SK-N-SH (cell line): ENCODE measurements at regions not wholly inside any gene's neighbourhood (a gene's known extent, or its start where the extent isn't known, plus 50 kb on each side); places are given as distances from the start of the nearest gene placed in this dataset.

Experiments used
- CTCF ChIA-PET: fragments of 300-600, 350-600 bp; formaldehyde crosslinking; extraction: SDS; loops from one replicate; lab custom pipeline; 2021; lab: Yijun Ruan, JAX
- POLR2A ChIA-PET: fragments of 350-600 bp; sonication (Branson Sonifier 250); formaldehyde crosslinking; extraction: SDS; loops from one replicate; lab custom pipeline; 2020; ENCODE audit warnings: antibody characterized with exemption, inconsistent platforms; lab: Yijun Ruan, JAX
- DNase-seq: peaks from one replicate; pipeline ENCODE4 v3.0.0; 2012
- H2AFZ ChIP-seq: fragments of 200-600 bp; sonication (generic); 2 replicates; pipeline ENCODE4 v1.8.1; 2016; ENCODE audit warnings: antibody characterized with exemption, mild to moderate bottlenecking, low read depth
- H3F3A ChIP-seq: fragments of 200-600 bp; sonication (generic); replicated peaks from 2 replicates; pipeline ENCODE3; 2016; ENCODE audit warnings: antibody characterized with exemption, mild to moderate bottlenecking; ENCODE audit not compliant: insufficient read depth
- H3K27ac ChIP-seq, 2 experiments: fragments of 200-500 bp in 1 of 2; fragments of 200-600 bp in 1 of 2; sonication (Bioruptor generic) in 1 of 2; sonication (generic), shearing (Covaris generic) in 1 of 2; 2 replicates each; pipeline versions ENCODE4 v1.5.1 to v1.6.1; 2014 to 2016; ENCODE audit warnings: low read depth in 2 of 2, inconsistent platforms in 1 of 2, low read length in 1 of 2, mild to moderate bottlenecking in 1 of 2, mixed read lengths in 1 of 2
- H3K27me3 ChIP-seq: fragments of 200-600 bp; sonication (generic), shearing (Covaris generic); 2 replicates; pipeline ENCODE4 v1.6.1; 2016; ENCODE audit warnings: mixed run types; ENCODE audit not compliant: insufficient read depth
- H3K36me3 ChIP-seq, 2 experiments: fragments of 200-500 bp in 1 of 2; fragments of 200-600 bp in 1 of 2; sonication (Bioruptor generic) in 1 of 2; sonication (generic) in 1 of 2; replicated peaks in 1 of 2; 2 replicates each; pipeline versions ENCODE3 to v1.5.1; 2014 to 2016; ENCODE audit warnings: low read length in 1 of 2, mild to moderate bottlenecking in 1 of 2; ENCODE audit not compliant: insufficient read depth in 2 of 2, control insufficient read depth in 1 of 2
- H3K4me1 ChIP-seq, 2 experiments: fragments of 200-500 bp in 1 of 2; fragments of 200-600 bp in 1 of 2; sonication (Bioruptor generic) in 1 of 2; sonication (generic), shearing (Covaris generic) in 1 of 2; 2 replicates each; pipeline versions ENCODE4 v1.5.1 to v1.6.1; 2014 to 2016; ENCODE audit warnings: low read depth in 1 of 2, low read length in 1 of 2, mixed run types in 1 of 2; ENCODE audit not compliant: insufficient read depth in 2 of 2, control insufficient read depth in 1 of 2
- H3K4me2 ChIP-seq: fragments of 200-600 bp; sonication (generic), shearing (Covaris generic); 2 replicates; pipeline ENCODE4 v1.6.1; 2017; ENCODE audit warnings: mixed run types
- H3K4me3 ChIP-seq, 2 experiments: fragments of 200-500 bp in 1 of 2; fragments of 200-600 bp in 1 of 2; sonication (Bioruptor generic) in 1 of 2; sonication (generic), shearing (Covaris generic) in 1 of 2; 2 replicates each; pipeline versions ENCODE4 v1.5.1 to v1.8.1; 2014 to 2016; ENCODE audit warnings: low read depth in 2 of 2, inconsistent platforms in 1 of 2, low read length in 1 of 2, mild to moderate bottlenecking in 1 of 2, mixed read lengths in 1 of 2, moderate library complexity in 1 of 2
- H3K79me2 ChIP-seq: fragments of 200-600 bp; sonication (generic); 2 replicates; pipeline ENCODE4 v1.8.1; 2017; ENCODE audit warnings: mild to moderate bottlenecking; ENCODE audit not compliant: insufficient read depth
- H3K9ac ChIP-seq: fragments of 200-600 bp; sonication (generic); 2 replicates; pipeline ENCODE4 v1.6.1; 2017; ENCODE audit warnings: mixed run types
- H3K9me2 ChIP-seq: fragments of 200-600 bp; sonication (generic); 2 replicates; pipeline ENCODE4 v1.6.1; 2017; ENCODE audit warnings: mixed run types
- H3K9me3 ChIP-seq: fragments of 200-600 bp; sonication (generic); 2 replicates; pipeline ENCODE4 v1.6.1; 2017; ENCODE audit warnings: mixed run types, mild to moderate bottlenecking, moderate library complexity
- H4K20me1 ChIP-seq: fragments of 200-600 bp; sonication (generic); 2 replicates; pipeline ENCODE4 v1.6.1; 2017; ENCODE audit warnings: mild to moderate bottlenecking, mixed run types; ENCODE audit not compliant: insufficient read depth
- CHD2 ChIP-seq: fragments of 150-350 bp; IDR thresholded peaks from 2 replicates; pipeline ENCODE4 v1.6.1; 2018; ENCODE audit warnings: low read length; ENCODE audit not compliant: partially characterized antibody
- ELF1 ChIP-seq: IDR thresholded peaks from 2 replicates; pipeline ENCODE4 v1.4.0; 2012
- FOSL2 ChIP-seq: IDR thresholded peaks from 2 replicates; pipeline ENCODE4 v1.4.0; 2012; ENCODE audit warnings: low read depth, mild to moderate bottlenecking, moderate library complexity, borderline replicate concordance
- FOXJ3 ChIP-seq: sonication (generic); formaldehyde crosslinking; IDR thresholded peaks from 2 replicates; pipeline ENCODE4 v1.5.1; 2020; ENCODE audit warnings: mild to moderate bottlenecking, missing genetic modification reagents
- GATA2 ChIP-seq: sonication (generic); formaldehyde crosslinking; IDR thresholded peaks from 2 replicates; pipeline ENCODE4 v1.5.0; 2020; ENCODE audit warnings: mild to moderate bottlenecking, missing genetic modification reagents
- JUND ChIP-seq: IDR thresholded peaks from 2 replicates; pipeline ENCODE4 v1.4.0; 2012
- MXI1 ChIP-seq: IDR thresholded peaks from 2 replicates; pipeline ENCODE4 v1.6.1; 2012; ENCODE audit warnings: mild to moderate bottlenecking, low read depth, low read length, improper control_type of control experiment
- NFIC ChIP-seq: IDR thresholded peaks from 2 replicates; pipeline ENCODE4 v1.4.0; 2012; ENCODE audit warnings: borderline replicate concordance
- NRF1 ChIP-seq: IDR thresholded peaks from 2 replicates; pipeline ENCODE4 v1.6.1; 2012; ENCODE audit warnings: low read depth, mild to moderate bottlenecking, low read length
- RAD21 ChIP-seq: IDR thresholded peaks from 2 replicates; pipeline ENCODE4 v1.6.1; 2012; ENCODE audit warnings: mild to moderate bottlenecking, low read length
- RCOR1 ChIP-seq: fragments of 150-350 bp; IDR thresholded peaks from 2 replicates; pipeline ENCODE4 v1.6.1; 2017; ENCODE audit warnings: antibody characterized with exemption, low read length
- RXRA ChIP-seq: IDR thresholded peaks from 2 replicates; pipeline ENCODE4 v1.4.0; 2012; ENCODE audit warnings: low read depth, mild to moderate bottlenecking, borderline replicate concordance
- SIN3A ChIP-seq: IDR thresholded peaks from 2 replicates; pipeline ENCODE4 v1.6.1; 2012; ENCODE audit warnings: low read depth, mild to moderate bottlenecking, low read length, moderate library complexity, borderline replicate concordance
- TAF1 ChIP-seq: IDR thresholded peaks from 2 replicates; pipeline ENCODE4 v1.6.1; 2012; ENCODE audit warnings: low read depth, mild to moderate bottlenecking, low read length, moderate library complexity, borderline replicate concordance
- TCF12 ChIP-seq: IDR thresholded peaks from 2 replicates; pipeline ENCODE4 v1.4.0; 2012
- YY1 ChIP-seq: IDR thresholded peaks from 2 replicates; pipeline ENCODE4 v1.4.0; 2012; ENCODE audit warnings: low read depth, mild to moderate bottlenecking
- WGBS: methylation state at CpG from one replicate; pipeline ENCODE4 v1.1.6; 2017; ENCODE audit warnings: low lambda C conversion rate; 5-methylcytosine and 5-hydroxymethylcytosine counted together
- TF ChIP-seq, protein P1 (sequence below): fragments of 150-350 bp; IDR thresholded peaks from 2 replicates; pipeline ENCODE4 v1.6.1; 2017; ENCODE audit warnings: antibody characterized with exemption, low read length, low read depth, borderline replicate concordance
- TF ChIP-seq, protein P2 (sequence below): fragments of 150-350 bp; IDR thresholded peaks from 2 replicates; pipeline ENCODE4 v1.6.1; 2016; ENCODE audit warnings: mild to moderate bottlenecking, low read depth, low read length
- TF ChIP-seq, protein P3 (sequence below): IDR thresholded peaks from 2 replicates; pipeline ENCODE4 v1.4.0; 2012; ENCODE audit warnings: low read depth
- TF ChIP-seq, protein P4 (sequence below): IDR thresholded peaks from 2 replicates; pipeline ENCODE4 v1.4.0; 2012; ENCODE audit warnings: low read depth, borderline replicate concordance
- TF ChIP-seq, protein P5 (sequence below): fragments of 200-600 bp; sonication (generic); IDR thresholded peaks from 2 replicates; pipeline ENCODE4 v1.6.1; 2017; ENCODE audit warnings: antibody characterized with exemption, mild to moderate bottlenecking, moderate library complexity

DNA sequence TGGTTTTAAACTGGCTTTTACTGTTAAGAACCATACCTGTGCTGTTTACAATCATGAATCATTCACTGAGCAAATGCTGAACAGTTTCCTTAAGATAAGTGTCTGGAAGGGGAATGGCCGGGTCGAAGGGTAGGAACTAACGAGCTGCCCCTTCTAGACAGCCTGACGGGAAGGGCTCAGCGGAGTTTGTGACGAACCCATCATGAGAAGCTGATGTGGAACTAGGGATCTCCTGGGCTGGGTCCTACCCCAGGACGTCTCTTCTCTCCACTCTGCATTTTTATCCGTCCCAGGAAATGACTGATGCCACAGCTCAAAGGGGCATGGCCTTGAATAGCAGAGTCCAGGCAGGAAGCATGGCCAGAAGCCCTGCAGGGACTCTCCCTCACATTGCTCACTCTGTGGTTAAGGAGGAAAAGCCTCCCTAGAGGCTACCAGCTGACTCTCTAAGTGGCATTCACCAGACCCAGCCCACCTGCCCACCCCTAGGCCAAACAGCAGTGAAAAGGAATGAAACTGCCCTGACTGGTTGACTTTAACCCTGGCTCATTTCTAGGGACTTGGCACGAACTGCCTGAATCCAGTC, 112.0 kb downstream of the PFKFB3 start (continued):
- TF ChIP-seq, protein P1, sequence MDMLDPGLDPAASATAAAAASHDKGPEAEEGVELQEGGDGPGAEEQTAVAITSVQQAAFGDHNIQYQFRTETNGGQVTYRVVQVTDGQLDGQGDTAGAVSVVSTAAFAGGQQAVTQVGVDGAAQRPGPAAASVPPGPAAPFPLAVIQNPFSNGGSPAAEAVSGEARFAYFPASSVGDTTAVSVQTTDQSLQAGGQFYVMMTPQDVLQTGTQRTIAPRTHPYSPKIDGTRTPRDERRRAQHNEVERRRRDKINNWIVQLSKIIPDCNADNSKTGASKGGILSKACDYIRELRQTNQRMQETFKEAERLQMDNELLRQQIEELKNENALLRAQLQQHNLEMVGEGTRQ: no peak
- TF ChIP-seq RAD21: no peak
- no peak for TF ChIP-seq JUND
- TF ChIP-seq, protein P2, sequence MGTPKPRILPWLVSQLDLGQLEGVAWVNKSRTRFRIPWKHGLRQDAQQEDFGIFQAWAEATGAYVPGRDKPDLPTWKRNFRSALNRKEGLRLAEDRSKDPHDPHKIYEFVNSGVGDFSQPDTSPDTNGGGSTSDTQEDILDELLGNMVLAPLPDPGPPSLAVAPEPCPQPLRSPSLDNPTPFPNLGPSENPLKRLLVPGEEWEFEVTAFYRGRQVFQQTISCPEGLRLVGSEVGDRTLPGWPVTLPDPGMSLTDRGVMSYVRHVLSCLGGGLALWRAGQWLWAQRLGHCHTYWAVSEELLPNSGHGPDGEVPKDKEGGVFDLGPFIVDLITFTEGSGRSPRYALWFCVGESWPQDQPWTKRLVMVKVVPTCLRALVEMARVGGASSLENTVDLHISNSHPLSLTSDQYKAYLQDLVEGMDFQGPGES: no peak
- TF ChIP-seq ELF1: no peak
- no peak for TF ChIP-seq FOSL2
- TF ChIP-seq, all 33 proteins: peak for 0

DNA sequence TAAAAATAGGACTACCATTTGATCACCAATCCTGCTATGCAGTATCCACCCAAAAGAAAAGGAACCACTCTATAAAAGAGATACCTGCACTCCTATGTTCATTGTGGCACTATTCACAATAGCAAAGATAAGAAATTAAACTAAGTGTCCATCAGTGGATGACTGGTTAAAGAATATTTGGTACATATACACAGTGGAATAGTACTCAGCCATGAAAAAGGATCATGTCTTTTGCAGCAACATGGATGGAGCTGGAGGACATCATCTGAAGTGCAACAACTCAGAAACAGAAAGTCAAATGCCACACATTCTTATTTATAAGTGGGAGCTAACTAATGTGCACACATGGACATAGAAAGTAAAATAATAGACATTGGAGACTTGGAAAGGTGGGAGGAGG, 116.4 kb downstream of the PFKFB3 start:
- no peaks in the 10 kb centered on the region for H3K9me3 ChIP-seq
- TF ChIP-seq YY1 (no peak), TAF1 (no peak), RCOR1 (no peak), GATA2 (CRISPR knock-in tag) (no peak), RXRA (no peak), JUND (no peak), TCF12 (no peak), MXI1 (no peak)
- TF ChIP-seq, protein P2: no peak
- no peak for DNase-seq
- no peak overlapping the region for H3K27ac ChIP-seq
- H3K27me3 ChIP-seq: no peaks in the 10 kb centered on the region
- H3K9ac ChIP-seq: no peak overlapping the region
- no peaks in the 10 kb centered on the region for H3F3A ChIP-seq
- H2AFZ ChIP-seq: no peak overlapping the region
- H3K9me2 ChIP-seq: no peaks in the 10 kb centered on the region
- no peaks in the 10 kb centered on the region for H3K79me2 ChIP-seq
- POLR2A ChIA-PET: no interaction called here
- CTCF ChIA-PET: no interaction called here
- H3K4me1 ChIP-seq: no peaks in the 10 kb centered on the region
- no peak overlapping the region for H3K4me3 ChIP-seq
- H3K36me3 ChIP-seq: no peaks in the 10 kb centered on the region
- no peak overlapping the region for H3K4me2 ChIP-seq
- H4K20me1 ChIP-seq: no peaks in the 10 kb centered on the region

DNA sequence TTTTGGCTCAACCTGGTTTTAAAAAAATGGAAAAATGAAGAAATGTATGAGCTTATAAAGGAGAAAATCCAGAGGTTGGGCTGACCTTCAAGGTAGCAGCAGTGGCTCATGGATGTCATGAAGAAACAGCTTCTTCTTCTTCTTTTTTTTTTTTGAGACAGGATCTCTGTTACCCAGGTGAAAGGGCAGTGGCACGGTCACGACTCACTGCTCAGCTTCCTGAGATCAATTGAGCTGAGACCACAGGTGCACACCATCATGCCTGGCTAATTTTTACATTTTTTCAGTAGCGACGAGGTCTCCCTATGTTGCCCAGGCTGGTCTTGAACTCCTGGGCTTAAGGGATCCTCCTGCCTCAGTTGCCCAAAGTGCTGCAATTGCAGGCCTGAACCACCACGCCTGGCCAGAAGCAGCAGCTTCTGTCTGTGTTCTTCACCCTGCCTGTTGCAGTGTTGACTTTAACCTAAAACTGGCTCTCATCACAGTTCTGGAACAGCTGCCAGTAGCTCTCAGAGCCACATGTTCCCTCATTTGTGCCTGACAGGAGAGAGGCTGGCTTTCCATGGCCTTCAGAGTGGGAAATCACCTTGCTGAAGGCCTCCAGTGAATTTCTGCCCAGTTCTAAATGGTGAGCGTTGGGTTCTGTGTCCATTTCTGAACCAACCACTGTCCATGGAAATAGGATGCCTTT, 117.7 kb downstream of the PFKFB3 start:
- Histone ChIP-seq H3K27me3 (no peaks in the 10 kb centered on the region), H3F3A (no peaks in the 10 kb centered on the region), H3K9me3 (no peaks in the 10 kb centered on the region), H3K36me3 (no peaks in the 10 kb centered on the region), H2AFZ (no peak overlapping the region), H3K4me1 (no peaks in the 10 kb centered on the region), H3K27ac (no peak overlapping the region), H3K4me2 (no peak overlapping the region), H3K79me2 (no peaks in the 10 kb centered on the region), H4K20me1 (no peaks in the 10 kb centered on the region), H3K9ac (no peak overlapping the region), H3K9me2 (no peaks in the 10 kb centered on the region), H3K4me3 (no peak overlapping the region)
- CTCF ChIA-PET: interaction anchor here (0.8 kb wide), 1 partner anchor 25 kb away, joined by 3 read pairs; no protein-coding TSS in a partner anchor
- no peak for DNase-seq
- POLR2A ChIA-PET: no interaction called here
- WGBS: 83% methylated on average over 6 of the region's 6 CpGs
- no peak for TF ChIP-seq NFIC
- TF ChIP-seq FOXJ3 (CRISPR knock-in tag): no peak
- no peak for TF ChIP-seq SIN3A
- TF ChIP-seq TAF1: no peak
- no peak for TF ChIP-seq NRF1
- TF ChIP-seq, protein P3, sequence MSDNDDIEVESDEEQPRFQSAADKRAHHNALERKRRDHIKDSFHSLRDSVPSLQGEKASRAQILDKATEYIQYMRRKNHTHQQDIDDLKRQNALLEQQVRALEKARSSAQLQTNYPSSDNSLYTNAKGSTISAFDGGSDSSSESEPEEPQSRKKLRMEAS: no peak
- no peak for TF ChIP-seq RCOR1
- TF ChIP-seq YY1: no peak
- TF ChIP-seq, protein P4, sequence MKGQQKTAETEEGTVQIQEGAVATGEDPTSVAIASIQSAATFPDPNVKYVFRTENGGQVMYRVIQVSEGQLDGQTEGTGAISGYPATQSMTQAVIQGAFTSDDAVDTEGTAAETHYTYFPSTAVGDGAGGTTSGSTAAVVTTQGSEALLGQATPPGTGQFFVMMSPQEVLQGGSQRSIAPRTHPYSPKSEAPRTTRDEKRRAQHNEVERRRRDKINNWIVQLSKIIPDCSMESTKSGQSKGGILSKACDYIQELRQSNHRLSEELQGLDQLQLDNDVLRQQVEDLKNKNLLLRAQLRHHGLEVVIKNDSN: no peak
- no peak for TF ChIP-seq CHD2
- TF ChIP-seq, protein P5, sequence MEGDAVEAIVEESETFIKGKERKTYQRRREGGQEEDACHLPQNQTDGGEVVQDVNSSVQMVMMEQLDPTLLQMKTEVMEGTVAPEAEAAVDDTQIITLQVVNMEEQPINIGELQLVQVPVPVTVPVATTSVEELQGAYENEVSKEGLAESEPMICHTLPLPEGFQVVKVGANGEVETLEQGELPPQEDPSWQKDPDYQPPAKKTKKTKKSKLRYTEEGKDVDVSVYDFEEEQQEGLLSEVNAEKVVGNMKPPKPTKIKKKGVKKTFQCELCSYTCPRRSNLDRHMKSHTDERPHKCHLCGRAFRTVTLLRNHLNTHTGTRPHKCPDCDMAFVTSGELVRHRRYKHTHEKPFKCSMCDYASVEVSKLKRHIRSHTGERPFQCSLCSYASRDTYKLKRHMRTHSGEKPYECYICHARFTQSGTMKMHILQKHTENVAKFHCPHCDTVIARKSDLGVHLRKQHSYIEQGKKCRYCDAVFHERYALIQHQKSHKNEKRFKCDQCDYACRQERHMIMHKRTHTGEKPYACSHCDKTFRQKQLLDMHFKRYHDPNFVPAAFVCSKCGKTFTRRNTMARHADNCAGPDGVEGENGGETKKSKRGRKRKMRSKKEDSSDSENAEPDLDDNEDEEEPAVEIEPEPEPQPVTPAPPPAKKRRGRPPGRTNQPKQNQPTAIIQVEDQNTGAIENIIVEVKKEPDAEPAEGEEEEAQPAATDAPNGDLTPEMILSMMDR: no peak
